HEK293 (cell line): ENCODE measurements at regions not wholly inside any gene's neighbourhood (a gene's known extent, or its start where the extent isn't known, plus 50 kb on each side); places are given as distances from the start of the nearest gene placed in this dataset.

Experiments
- MYNN ChIP-seq: fragments of 450-650 bp; formaldehyde crosslinking; IDR thresholded peaks from 2 replicates; pipeline ENCODE4 v1.5.1; 2016; ENCODE audit warnings: missing biosample characterization, missing genetic modification characterization, borderline replicate concordance
- TCF7L2 ChIP-seq: IDR thresholded peaks from 2 replicates; pipeline ENCODE4 v1.6.1; 2011; ENCODE audit warnings: low read depth, mild to moderate bottlenecking, inconsistent platforms, low read length, moderate library complexity, borderline replicate concordance
- YY1 ChIP-seq: fragments of 450-650 bp; formaldehyde crosslinking; IDR thresholded peaks from 2 replicates; pipeline ENCODE4 v1.5.1; 2018; ENCODE audit warnings: missing biosample characterization, missing genetic modification characterization
- ZBTB17 ChIP-seq: fragments of 450-650 bp; formaldehyde crosslinking; IDR thresholded peaks from 2 replicates; pipeline ENCODE4 v1.5.1; 2016; ENCODE audit warnings: missing biosample characterization, missing genetic modification characterization
- ZBTB20 ChIP-seq: fragments of 450-650 bp; formaldehyde crosslinking; IDR thresholded peaks from 2 replicates; pipeline ENCODE4 v1.5.1; 2016; ENCODE audit warnings: missing biosample characterization, missing genetic modification characterization
- ZBTB7A ChIP-seq: fragments of 450-650 bp; formaldehyde crosslinking; IDR thresholded peaks from 2 replicates; pipeline ENCODE4 v1.5.1; 2016; ENCODE audit warnings: low read depth, missing biosample characterization, missing genetic modification characterization
- ZEB2 ChIP-seq: fragments of 450-650 bp; formaldehyde crosslinking; IDR thresholded peaks from 2 replicates; pipeline ENCODE4 v1.5.1; 2016; ENCODE audit warnings: missing biosample characterization, missing genetic modification characterization
- ZNF19 ChIP-seq: fragments of 450-650 bp; formaldehyde crosslinking; IDR thresholded peaks from 2 replicates; pipeline ENCODE4; 2016; ENCODE audit warnings: missing biosample characterization, missing genetic modification characterization, low read depth
- ZNF324 ChIP-seq: fragments of 450-650 bp; formaldehyde crosslinking; IDR thresholded peaks from 2 replicates; pipeline ENCODE4 v1.5.1; 2016; ENCODE audit warnings: missing biosample characterization, missing genetic modification characterization
- ZNF830 ChIP-seq: fragments of 450-650 bp; IDR thresholded peaks from 2 replicates; pipeline ENCODE4 v1.5.0; 2018; ENCODE audit warnings: missing biosample characterization, missing genetic modification characterization, low read depth, mild to moderate bottlenecking, moderate library complexity
- TF ChIP-seq, protein P1 (sequence below): fragments of 450-650 bp; formaldehyde crosslinking; IDR thresholded peaks from 2 replicates; pipeline ENCODE4 v1.5.1; 2016; ENCODE audit warnings: missing biosample characterization, missing genetic modification characterization
- TF ChIP-seq, protein P2 (sequence below): fragments of 450-650 bp; formaldehyde crosslinking; IDR thresholded peaks from 2 replicates; pipeline ENCODE4 v1.5.1; 2016; ENCODE audit warnings: missing biosample characterization, missing genetic modification characterization
- TF ChIP-seq, protein P3 (sequence below): fragments of 450-650 bp; formaldehyde crosslinking; IDR thresholded peaks from 2 replicates; pipeline ENCODE4 v1.5.1; 2017; ENCODE audit warnings: missing biosample characterization, missing genetic modification characterization
- TF ChIP-seq, protein P4 (sequence below): fragments of 450-650 bp; formaldehyde crosslinking; optimal IDR thresholded peaks from 2 replicates; pipeline ENCODE3; 2016; ENCODE audit warnings: missing biosample characterization, mild to moderate bottlenecking, missing genetic modification characterization

DNA sequence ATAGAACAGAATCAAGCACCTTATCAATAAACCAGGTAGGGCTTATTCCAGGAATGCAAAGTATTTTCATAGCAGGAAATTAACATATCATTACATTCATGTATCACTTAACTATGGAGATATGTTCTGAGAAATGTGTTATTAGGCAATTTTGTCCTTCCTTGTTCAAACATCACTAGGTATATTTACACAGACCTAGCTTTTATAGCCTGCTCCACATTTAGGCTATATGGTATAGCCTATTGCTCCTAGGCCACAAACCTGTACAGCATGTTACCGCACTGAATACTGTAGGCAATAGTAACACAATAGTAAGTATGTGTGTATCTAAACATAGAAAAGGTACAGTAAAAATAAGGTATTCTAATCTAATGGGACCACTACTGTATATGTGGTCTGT, 82.8 kb upstream of the KCTD1 start:
- TF ChIP-seq, protein P1, sequence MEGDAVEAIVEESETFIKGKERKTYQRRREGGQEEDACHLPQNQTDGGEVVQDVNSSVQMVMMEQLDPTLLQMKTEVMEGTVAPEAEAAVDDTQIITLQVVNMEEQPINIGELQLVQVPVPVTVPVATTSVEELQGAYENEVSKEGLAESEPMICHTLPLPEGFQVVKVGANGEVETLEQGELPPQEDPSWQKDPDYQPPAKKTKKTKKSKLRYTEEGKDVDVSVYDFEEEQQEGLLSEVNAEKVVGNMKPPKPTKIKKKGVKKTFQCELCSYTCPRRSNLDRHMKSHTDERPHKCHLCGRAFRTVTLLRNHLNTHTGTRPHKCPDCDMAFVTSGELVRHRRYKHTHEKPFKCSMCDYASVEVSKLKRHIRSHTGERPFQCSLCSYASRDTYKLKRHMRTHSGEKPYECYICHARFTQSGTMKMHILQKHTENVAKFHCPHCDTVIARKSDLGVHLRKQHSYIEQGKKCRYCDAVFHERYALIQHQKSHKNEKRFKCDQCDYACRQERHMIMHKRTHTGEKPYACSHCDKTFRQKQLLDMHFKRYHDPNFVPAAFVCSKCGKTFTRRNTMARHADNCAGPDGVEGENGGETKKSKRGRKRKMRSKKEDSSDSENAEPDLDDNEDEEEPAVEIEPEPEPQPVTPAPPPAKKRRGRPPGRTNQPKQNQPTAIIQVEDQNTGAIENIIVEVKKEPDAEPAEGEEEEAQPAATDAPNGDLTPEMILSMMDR (tag by site-specific recombination): no peak
- TF ChIP-seq ZNF324 (tag by site-specific recombination): no peak
- TF ChIP-seq ZNF830 (tag by site-specific recombination): no peak
- no peak for TF ChIP-seq ZBTB17 (tag by site-specific recombination)
- TF ChIP-seq ZBTB7A (tag by site-specific recombination): no peak
- TF ChIP-seq, protein P2, sequence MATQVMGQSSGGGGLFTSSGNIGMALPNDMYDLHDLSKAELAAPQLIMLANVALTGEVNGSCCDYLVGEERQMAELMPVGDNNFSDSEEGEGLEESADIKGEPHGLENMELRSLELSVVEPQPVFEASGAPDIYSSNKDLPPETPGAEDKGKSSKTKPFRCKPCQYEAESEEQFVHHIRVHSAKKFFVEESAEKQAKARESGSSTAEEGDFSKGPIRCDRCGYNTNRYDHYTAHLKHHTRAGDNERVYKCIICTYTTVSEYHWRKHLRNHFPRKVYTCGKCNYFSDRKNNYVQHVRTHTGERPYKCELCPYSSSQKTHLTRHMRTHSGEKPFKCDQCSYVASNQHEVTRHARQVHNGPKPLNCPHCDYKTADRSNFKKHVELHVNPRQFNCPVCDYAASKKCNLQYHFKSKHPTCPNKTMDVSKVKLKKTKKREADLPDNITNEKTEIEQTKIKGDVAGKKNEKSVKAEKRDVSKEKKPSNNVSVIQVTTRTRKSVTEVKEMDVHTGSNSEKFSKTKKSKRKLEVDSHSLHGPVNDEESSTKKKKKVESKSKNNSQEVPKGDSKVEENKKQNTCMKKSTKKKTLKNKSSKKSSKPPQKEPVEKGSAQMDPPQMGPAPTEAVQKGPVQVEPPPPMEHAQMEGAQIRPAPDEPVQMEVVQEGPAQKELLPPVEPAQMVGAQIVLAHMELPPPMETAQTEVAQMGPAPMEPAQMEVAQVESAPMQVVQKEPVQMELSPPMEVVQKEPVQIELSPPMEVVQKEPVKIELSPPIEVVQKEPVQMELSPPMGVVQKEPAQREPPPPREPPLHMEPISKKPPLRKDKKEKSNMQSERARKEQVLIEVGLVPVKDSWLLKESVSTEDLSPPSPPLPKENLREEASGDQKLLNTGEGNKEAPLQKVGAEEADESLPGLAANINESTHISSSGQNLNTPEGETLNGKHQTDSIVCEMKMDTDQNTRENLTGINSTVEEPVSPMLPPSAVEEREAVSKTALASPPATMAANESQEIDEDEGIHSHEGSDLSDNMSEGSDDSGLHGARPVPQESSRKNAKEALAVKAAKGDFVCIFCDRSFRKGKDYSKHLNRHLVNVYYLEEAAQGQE (tag by site-specific recombination): no peak
- TF ChIP-seq TCF7L2: no peak
- TF ChIP-seq MYNN: no peak
- no peak for TF ChIP-seq ZBTB20 (tag by site-specific recombination)
- TF ChIP-seq, protein P3, sequence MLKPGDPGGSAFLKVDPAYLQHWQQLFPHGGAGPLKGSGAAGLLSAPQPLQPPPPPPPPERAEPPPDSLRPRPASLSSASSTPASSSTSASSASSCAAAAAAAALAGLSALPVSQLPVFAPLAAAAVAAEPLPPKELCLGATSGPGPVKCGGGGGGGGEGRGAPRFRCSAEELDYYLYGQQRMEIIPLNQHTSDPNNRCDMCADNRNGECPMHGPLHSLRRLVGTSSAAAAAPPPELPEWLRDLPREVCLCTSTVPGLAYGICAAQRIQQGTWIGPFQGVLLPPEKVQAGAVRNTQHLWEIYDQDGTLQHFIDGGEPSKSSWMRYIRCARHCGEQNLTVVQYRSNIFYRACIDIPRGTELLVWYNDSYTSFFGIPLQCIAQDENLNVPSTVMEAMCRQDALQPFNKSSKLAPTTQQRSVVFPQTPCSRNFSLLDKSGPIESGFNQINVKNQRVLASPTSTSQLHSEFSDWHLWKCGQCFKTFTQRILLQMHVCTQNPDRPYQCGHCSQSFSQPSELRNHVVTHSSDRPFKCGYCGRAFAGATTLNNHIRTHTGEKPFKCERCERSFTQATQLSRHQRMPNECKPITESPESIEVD: no peak
- TF ChIP-seq, protein P4, sequence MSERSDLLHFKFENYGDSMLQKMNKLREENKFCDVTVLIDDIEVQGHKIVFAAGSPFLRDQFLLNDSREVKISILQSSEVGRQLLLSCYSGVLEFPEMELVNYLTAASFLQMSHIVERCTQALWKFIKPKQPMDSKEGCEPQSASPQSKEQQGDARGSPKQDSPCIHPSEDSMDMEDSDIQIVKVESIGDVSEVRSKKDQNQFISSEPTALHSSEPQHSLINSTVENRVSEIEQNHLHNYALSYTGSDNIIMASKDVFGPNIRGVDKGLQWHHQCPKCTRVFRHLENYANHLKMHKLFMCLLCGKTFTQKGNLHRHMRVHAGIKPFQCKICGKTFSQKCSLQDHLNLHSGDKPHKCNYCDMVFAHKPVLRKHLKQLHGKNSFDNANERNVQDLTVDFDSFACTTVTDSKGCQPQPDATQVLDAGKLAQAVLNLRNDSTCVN (tag by site-specific recombination): no peak
- no peak for TF ChIP-seq ZNF19 (tag by site-specific recombination)
- no peak for TF ChIP-seq ZEB2 (tag by site-specific recombination)
- no peak for TF ChIP-seq YY1 (tag by site-specific recombination)
